GM19452 (cell line): ENCODE measurements at regions not wholly inside any gene's neighbourhood (a gene's known extent, or its start where the extent isn't known, plus 50 kb on each side); places are given as distances from the start of the nearest gene placed in this dataset.
"Not testable (repeated sequence)": the region's sequence is repeated elsewhere in the genome, so short reads cannot be mapped to it uniquely, and the experiment has no call there.

ENCODE experiments used
- ATAC-seq: cut with Tn5 transposase; IDR thresholded peaks from one replicate; pipeline ENCODE4 v1.9.1; 2021; ENCODE audit not compliant: unreplicated experiment

DNA sequence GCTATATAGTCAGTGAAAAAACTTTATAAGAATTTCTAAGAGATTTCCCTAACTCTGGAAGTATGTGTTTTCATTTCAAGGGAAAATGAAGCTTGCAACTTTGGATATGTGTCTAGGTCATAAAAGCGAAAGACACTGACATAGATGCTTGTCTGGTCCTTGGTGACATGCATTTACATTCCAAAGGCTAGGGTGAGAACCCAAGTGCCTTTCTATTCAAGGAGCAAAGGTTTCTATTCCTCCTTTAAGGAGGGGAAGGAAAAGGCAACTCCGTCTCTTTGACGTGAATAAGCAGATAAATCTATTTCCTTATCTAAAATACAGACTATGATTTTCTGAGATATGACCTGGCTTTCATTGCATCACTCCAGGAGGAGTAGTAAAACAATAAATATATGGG is 261.1 kb downstream of the CDH7 start:
- ATAC-seq = no peak

DNA sequence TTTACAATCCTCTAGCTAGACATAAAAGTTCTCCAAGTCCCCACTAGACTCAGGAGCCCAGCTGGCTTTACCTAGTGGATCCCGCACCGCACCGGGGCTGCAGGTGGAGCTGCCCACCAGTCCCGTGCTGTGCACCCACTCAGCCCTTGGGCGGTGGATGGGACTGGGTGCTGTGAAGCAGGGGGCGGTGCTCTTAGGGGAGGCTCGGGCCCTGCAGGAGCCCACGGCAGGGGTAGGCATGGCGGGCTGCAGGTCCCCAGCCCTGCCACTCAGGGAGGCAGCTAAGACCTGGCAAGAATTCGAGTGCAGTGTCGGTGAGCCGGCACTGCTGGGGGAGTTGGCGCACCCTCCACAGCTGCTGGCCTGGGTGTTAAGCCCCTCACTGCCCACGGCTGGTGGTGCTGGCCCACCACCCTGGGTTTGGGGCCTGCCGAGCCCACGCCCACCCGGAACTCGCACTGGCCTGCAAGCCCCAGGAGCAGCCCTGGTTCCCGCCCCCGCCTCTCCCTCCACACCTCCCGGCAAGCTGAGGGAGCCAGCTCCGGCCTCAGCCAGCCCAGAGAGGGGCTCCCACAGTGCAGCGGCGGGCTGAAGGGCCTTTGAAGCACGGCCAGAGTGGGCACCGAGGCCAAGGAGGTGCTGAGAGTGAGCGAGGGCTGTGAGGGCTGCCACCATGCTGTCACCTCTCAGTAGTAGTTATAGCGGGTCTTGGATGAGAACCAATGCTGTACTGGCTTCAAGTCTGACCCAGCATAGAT is 255.2 kb downstream of the CDH7 start:
- no peak for ATAC-seq

DNA sequence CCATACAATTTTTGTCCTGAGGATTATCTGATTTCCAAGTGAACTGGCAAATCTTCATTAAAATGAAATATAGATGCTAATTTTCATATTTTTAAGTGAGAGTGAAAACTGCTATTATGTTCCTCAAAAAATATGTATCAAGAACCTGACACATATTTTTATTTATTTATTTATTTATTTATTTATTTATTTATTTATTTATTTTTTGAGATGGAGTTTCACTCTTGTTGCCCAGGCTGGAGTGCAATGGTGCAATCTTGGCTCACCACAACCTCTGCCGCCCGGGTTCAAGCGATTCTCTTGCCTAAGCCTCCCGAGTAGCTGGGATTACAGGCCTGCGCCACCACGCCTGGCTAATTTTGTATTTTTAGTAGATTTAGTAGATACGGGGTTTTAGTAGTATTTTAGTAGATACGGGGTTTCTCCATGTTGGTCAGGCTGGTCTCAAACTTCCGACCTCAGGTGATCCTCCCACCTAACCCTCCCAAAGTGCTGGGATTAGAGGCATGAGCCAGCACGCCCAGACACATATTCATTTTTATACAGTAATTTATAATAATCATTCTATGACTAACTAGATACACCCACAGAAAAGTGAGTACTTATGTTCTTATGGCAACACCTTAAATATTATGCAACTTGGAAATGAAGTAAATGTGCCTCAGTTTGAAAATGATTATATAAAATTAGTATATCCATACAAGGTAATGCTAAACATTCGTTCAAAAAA is 248.3 kb downstream of the CDH7 start:
- not testable (repeated sequence) for ATAC-seq

DNA sequence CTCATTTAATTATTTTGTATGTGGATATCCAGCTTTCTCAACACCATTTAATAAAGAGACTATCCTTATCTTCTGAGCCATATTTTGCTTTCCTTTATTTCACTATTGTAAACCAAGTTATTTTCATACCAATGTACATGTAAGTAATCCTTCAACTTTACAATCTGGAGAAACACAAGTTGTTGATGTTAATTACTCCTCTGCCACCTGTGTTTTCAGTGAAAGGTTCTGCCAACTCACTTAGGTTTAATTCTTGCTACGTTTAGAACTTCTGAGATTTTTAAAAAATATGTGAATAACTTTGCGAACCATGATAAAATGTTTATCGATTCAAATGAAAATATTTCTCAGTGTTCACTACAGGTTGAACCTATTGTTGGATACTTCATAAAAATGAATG is 244.4 kb downstream of the CDH7 start:
- ATAC-seq = no peak

DNA sequence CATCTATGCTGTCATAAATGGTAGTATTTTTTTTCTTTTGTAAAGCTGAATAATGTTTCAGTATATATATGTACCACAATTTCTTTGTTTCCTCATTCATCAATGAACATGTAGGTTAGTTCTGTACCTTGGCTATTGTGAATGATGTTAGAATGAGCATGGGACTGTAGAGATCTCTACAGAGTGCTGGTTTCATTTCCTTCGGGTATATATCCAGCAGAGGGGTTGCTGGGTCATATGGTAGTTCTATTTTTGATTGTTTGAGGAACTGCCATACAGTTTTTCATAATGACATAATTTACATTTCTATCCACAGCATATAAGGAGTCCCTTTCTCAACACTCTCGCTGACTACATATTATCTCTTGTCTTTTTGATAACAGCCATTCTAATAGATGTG is 243.5 kb downstream of the CDH7 start:
- ATAC-seq = no peak

DNA sequence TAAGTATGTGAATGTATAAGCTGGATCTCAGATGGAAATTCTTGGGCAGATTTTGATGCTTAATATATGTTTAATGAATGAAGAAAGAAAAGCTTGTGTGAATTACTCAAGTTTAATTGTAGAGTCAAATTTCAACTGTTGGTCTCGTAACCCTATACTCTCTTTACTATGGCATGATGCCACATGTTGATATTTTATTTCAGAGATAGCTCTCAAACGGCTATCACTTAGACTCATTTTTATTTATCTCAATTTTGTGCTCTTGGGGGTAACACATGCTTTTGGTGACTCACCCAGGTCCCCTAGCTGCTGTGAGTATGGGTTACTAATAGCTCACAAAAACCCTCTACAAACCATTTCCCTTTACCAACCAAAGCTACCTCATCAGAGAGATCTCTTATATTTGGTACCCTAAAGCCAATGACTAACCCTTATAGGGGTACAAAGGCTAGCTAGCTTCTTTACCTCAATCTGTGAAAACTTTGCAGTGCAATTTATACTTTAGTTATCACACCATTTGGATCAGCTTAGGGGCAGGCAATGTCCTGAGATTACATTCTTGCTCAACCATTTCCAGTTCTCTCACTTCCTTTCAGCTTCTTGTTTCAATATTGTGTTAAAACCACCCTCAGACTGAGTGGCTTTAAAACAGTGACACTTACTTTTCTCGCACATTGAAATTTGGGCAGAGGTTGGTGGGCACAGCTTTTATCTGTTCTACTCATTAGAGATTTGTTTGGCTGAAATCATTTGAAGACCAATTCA is 240.3 kb downstream of the CDH7 start:
- ATAC-seq = no peak

DNA sequence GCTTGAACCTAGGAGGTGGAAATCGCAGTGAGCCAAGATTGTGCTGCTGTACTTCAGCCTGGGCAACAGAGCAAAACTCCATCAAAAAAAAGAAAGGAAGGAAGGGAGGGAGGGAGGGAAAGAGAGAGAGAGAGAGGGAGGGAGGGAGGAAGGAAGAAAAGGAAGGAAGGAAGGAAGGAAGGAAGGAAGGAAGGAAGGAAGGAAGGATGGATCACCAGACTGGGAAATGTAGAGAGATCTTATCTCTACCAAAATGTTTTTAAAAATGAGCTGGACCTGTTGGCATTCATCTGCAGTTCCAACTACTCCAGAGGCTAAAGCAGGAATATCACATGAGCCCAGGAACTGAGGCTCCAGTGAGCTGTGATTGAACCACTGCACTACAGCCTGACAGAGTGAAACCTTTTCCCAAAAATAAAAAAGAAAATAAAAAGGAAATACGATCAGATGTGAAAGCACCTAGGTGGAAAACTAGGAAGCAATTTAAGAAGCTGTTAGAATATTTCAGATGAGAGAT is 239.4 kb downstream of the CDH7 start:
- ATAC-seq = no peak

DNA sequence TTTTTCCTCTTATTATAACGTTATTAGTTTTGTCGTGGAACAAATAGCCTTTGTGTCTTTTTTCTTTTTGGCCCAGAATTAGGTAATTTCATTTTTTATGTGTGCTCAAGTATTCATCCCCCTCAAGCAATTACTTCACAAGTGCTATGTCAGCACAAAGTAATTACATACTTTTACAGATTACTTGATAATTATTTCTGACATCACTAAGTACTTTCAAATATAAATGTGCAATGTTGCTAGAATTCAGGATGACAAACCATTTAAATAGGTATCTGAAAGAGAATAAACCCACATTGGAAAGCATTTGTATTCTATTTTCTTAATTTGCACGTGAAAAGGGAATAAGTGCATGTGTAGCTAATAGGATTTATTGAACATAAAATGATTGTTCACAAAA is 238.2 kb downstream of the CDH7 start:
- ATAC-seq = no peak

DNA sequence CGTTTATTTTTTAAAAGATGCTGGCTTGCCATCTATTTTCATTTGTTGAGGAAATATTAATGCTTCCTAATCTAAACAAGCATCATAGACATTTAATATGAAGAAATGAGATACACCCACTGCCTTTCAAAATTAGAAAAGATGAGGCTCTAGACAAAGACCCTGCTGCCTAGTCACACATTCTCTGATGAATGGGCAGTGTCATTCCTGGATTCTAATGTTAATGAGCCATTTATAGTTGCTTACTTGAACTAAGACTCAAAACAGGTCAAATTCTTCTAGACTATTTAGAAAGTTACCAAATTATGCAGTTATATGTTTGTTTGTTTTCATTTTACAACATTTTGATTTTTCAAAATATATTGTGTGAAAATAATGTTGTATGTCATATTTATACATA is 237.6 kb downstream of the CDH7 start:
- ATAC-seq = no peak

DNA sequence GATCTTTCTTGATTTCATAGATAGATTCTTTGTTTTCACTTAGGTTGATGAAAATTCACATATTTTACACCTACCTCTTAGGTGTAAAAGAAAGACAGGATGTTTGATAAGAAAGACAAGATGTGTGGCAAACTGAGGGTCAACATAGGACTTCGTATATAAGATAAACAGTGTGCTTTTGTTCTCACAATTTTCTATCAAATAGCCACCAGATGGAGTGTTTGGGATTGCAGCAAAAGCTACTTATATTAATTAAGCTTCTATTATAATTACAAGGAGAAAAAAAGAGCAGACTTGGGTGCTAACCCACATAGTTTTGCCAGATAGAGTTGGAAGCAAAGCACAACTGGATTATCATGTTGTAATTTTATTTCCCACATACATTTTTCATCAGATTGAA is 232.9 kb downstream of the CDH7 start:
- ATAC-seq = no peak

DNA sequence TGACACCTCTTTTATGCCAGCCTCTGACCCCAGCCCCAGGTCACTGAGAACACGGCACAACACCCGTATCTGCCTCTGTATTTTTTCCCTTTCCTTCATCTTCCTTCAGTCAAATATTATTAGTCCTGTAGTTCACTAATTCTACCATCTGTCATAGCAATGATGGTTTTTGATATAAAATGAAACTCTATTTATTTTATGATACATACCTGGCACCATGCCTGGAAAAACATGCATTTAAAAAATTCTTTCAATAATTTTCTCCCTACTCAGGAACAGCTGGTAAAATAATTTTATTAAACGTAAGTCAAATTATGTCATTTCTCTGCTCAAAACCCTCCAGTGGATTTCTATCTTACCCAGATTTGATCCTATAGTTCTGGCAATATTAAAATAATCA is 224.7 kb downstream of the CDH7 start:
- no peak for ATAC-seq

DNA sequence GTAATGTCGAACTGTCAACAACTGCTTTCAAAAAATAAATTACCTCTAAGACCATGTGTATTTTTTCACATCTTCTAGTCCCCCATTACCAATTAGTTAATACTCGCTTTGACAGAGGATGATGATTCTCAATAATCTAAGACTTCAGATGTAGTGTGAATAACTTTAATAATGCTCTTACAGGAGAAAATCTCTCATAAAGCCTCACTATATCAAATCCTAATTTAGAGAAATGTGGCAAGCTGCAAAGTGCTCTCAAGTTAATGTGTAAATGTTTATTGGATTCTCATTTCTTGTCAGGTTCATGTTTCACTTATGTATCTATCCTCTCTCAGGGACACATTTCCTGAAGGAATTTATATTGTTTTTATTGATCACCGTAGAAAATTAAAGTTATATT is 223.9 kb downstream of the CDH7 start:
- ATAC-seq = no peak

DNA sequence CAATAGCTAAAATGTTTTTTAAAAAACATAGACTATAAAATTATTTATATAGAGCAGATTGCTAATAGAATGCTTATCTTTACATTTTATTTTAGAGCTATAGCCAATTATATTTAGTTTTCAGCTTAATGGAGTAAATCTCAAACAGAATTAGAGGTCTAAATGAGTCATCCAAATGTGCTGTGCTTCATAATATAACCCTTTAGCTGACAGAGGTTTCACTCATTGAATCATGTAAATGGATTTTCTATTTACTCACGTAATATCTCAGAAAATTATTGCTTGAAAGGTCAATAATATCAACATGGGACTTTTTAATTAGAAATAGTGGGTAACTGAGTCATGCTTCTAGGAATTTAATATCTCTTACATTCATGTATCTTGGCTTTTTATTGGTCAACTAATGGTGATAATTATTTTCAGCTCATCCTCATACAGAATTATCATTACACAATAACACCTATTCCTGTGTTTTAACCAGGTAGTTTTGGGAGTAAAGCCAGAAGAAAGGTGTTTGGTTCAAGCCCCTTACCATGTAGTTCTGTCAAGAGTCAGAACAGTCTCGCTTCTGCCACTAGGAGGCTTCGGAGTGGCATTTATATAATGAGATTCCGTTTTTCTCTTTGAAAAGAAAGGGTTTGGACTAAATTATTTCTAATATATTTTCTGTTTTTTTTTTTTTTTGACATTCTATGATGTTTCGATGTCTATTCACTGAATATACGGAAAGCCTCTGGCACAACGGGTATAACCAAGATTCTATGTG is 217.6 kb downstream of the CDH7 start:
- ATAC-seq = no peak

DNA sequence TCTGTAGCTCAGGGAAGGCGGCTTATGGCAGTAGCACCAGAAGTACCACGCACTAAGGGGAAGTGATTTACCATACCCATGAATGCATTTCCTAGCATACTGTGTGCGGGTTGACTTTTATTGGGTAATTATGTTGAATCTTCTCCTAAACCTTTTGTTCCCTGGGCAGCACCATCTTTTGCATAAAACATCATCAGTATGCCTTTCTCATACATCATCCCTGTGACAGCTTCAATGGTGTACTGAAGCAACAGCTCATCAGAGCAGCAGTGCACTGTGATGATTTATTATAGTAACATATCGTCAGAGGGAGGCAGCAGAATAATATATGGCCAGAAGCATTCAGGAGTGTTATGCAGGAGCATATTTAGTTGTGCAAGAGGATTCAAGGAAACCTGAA is 204.9 kb downstream of the CDH7 start:
- no peak for ATAC-seq

DNA sequence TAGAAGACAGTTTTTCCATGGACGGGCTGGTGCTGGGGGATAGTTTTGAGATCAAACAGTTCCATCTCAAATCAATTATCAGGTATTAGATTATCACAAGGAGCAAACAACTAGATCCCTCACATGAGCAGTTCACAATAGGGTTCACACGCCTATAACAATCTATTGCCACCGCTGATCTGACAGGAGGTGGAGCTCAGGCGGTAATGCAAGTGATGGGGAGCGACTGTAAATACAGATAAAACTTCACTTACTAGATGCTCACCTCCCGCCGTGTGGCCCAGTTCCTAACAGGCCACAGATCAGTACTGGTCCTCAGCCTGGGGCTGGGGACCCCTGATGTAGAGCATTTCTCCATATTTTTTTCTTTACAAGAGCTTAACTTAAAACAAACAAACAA is 203.6 kb downstream of the CDH7 start:
- no peak for ATAC-seq

DNA sequence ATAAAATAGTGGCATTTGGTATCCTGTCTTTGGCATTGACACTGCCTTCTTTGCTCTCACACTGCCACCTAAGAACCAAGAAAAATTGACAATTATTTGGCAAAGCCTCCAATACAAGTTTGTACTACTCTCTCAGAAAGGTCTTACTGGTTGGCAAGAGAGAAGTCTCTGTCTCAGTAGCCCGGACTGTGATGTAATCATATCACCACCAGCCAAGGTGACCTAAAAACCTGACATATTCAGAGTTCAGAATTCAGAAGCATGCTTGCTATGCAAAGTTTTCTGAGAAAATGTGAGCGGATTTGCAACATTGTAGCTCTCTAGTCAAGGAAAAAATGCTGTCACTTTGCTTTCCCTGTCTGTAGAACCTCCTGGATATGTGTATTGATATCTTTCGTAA is 196.0 kb downstream of the CDH7 start:
- ATAC-seq = no peak

DNA sequence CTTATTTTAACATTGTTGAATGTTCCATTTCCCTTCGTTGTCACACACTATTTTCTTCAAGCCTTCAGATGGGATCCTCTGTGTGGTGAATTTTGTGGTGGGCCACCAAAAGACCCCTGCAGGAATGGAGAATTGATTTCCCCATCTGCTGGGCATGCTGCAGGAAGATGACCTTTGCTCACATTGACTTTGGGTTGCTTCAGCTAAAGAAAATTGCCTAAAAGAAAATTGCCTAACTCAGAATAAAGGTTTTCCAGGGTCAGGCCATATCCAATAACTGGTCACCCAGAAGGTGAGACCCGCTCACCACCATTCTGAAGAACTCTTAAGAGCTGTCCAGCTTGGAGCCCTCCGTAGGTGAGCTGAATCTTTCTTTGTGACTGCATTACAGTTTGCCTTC is 192.5 kb downstream of the CDH7 start:
- ATAC-seq = no peak

DNA sequence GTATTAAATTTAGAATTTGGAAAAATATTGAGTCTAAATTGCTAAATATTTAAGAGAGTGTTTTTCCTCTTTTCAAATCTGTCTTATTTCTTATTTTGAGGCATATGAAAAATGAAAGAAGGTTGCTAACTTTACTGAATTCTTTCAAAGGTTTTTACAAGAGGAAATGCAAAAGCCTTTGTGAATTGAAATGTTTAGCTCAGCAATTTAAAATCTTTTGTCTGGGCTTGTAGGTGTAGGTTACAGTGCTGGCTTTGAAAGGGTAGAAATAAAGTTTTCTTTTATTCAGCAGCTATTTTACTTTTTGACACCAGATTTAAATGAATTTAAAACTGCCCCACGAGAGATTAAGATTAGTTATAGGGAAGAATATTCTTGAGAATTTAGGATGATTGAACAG is 192.0 kb downstream of the CDH7 start:
- no peak for ATAC-seq

DNA sequence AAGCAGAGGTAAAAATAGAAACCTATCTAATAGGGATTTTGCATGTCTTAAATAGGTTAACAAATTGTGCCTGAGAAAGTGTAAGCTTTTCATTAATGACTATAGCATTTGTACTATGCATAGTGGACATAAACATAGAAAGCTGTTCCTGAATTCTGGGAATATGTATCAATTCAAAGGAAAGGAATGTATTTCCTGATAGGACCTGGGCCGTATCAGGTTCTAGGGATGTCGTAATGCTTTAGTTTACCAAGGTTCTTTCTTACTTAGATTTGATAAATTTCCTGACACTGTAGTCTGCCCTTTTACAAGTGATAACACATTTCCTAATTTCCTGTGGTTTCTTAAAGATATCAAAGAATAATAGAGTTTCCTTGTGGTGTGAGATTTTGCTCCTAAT is 191.3 kb downstream of the CDH7 start:
- no peak for ATAC-seq

DNA sequence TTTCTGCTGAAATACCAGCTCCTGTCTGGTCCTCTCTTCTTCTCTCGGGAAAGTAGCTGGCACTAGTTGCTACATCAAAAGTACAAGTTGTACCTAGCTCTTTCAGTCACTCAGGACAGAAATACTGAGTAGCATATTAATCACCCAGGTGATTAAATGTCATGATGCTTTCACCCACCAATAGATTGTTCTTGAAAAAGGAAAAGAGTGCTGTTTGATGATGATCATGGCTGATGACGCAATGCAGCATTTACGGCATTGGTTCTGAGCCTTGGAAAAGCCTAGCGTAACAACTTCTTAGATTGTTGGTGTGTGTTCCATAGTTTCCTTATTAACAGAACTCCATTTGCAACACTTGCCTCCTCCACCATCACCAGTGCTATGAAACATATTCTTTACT is 190.7 kb downstream of the CDH7 start:
- ATAC-seq = no peak
